ENCODE measurements at regions not wholly inside any gene's neighbourhood (a gene's known extent, or its start where the extent isn't known, plus 50 kb on each side); places are given as distances from the start of the nearest gene placed in this dataset.

DNA sequence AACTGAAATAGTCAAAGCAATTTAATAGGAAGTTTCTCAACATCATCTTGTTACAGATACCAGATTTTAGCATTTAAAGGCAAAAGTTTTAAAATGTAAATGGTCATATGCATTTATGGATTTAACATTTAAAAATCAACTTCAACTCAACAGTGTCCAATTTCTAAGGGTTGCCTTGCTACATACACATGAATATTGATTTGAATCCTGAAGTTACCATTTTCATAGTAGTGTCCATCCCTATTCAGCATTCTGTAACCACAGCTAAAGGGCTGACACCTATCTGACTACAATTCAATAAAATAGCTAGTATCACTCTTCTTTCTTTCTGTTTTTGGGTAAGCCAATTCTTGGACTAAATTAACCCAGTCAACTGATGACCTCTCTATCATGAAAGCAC, 164.0 kb upstream of the CFAP20DC start:
- no peak for TF ChIP-seq CTCF (IDR thresholded peaks at IDR 0.05; ENCODE audit: extremely low read depth, insufficient read depth, missing control alignments)
- no peak for DNase-seq (ENCODE audit: low spot score)
- in situ Hi-C loops (cut with MboI; ENCODE audit: low pct_unique_long_range_greater_than_20kb, low sequenced_read_pairs, unreplicated experiment) = loop anchor here (25.0 kb wide), 1 partner anchor 648 kb away; no protein-coding TSS in a partner anchor

GRCh38 chr3:59212128-59212779, 162.4 kb upstream of the CFAP20DC start:
- TF ChIP-seq CTCF (IDR thresholded peaks at IDR 0.05; ENCODE audit: extremely low read depth, insufficient read depth, missing control alignments) = peak; percentile 72
- in situ Hi-C loops (cut with MboI; ENCODE audit: low pct_unique_long_range_greater_than_20kb, low sequenced_read_pairs, unreplicated experiment) = loop anchor here (25.0 kb wide), 1 partner anchor 650 kb away; no protein-coding TSS in a partner anchor
- peak; percentile 54 for DNase-seq (ENCODE audit: low spot score)

DNA sequence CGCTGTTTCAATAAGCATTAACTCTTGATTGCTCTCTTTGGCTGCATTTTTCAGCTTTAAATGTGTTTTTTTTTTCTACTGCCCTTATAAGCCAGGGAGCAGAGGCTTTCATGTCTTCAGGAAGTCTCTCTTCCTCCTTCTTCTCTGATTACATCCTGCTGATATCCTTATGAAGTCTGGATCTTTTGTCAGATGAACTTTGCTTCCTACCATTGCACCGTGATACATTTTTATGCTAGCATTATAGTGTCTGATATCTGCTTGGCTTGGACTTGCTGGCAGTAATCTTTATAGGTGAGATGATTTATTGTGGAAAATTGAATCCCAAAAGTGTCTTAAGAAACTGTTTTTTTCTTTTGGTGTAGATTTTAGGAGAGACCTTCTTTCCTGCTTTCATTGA, 160.4 kb upstream of the CFAP20DC start:
- TF ChIP-seq CTCF (IDR thresholded peaks at IDR 0.05; ENCODE audit: extremely low read depth, insufficient read depth, missing control alignments) = no peak
- in situ Hi-C loops (cut with MboI; ENCODE audit: low pct_unique_long_range_greater_than_20kb, low sequenced_read_pairs, unreplicated experiment) = loop anchor here (25.0 kb wide), 1 partner anchor 652 kb away; no protein-coding TSS in a partner anchor
- DNase-seq (ENCODE audit: low spot score) = no peak

DNA sequence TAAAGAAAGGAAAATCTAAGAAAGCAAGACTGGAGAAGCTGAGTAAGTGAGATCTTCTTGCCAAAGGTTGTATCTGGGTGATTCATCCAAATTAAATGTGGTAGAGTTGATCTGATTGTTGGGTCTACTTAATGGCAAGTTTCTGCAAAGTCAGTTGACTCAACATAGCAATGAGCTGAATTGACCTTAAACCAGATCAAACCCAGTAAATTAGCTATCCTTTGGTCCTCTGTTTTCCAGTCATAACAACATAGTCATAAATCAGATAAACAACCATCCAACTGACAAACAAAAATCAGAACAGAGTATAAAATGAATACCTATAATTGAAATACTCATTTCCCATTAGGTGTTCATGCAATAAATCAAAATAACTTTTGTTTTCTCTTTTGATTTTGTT, 142.6 kb upstream of the CFAP20DC start:
- in situ Hi-C loops (cut with MboI; ENCODE audit: low pct_unique_long_range_greater_than_20kb, low sequenced_read_pairs, unreplicated experiment) = no loop called here
- no peak for TF ChIP-seq CTCF (IDR thresholded peaks at IDR 0.05; ENCODE audit: extremely low read depth, insufficient read depth, missing control alignments)
- no peak for DNase-seq (ENCODE audit: low spot score)

DNA sequence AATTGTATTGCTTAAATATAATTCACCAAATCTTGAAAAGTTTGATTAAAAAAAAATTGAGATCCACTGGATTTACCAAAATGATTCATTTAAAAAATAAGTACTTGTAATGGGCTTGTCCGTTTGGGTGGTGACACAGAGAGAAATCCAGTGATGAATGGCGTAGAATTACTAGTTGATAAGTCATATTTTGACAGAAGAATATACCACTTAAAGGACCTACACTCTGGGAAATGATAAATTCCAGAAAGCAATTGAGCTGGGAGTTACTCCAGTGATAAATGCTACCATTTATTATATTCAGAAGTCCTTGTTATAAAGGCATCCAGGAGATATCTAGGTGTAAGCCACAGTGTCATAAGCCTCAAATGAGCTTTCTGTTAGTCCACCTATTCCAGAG, 141.8 kb upstream of the CFAP20DC start:
- no peak for TF ChIP-seq CTCF (IDR thresholded peaks at IDR 0.05; ENCODE audit: extremely low read depth, insufficient read depth, missing control alignments)
- no peak for DNase-seq (ENCODE audit: low spot score)
- in situ Hi-C loops (cut with MboI; ENCODE audit: low pct_unique_long_range_greater_than_20kb, low sequenced_read_pairs, unreplicated experiment) = no loop called here

DNA sequence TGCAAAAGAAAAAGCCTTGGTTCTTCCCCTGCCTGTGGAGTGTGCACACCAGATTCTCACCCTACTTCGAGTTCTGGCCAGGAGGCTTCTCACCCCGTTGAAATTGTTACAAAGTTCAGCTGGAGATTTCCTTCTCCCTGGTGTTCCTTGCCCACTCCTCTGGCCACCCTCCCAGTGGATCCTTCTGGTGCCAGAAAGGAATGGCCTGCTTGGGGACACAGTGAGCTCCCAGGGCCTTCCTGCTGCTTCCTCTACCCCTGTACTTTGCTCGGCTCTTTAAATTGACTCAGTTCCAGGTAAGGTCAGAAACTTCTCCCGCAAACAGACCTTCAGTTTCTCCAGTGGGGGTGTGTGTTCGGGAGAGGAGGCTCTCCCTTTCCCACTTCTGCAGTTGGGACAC, 140.1 kb upstream of the CFAP20DC start:
- no peak for DNase-seq (ENCODE audit: low spot score)
- in situ Hi-C loops (cut with MboI; ENCODE audit: low pct_unique_long_range_greater_than_20kb, low sequenced_read_pairs, unreplicated experiment) = no loop called here
- TF ChIP-seq CTCF (IDR thresholded peaks at IDR 0.05; ENCODE audit: extremely low read depth, insufficient read depth, missing control alignments) = no peak

Measured in GM13977 (cell line).